ENCODE measurements at regions not wholly inside any gene's neighbourhood (a gene's known extent, or its start where the extent isn't known, plus 50 kb on each side); places are given as distances from the start of the nearest gene placed in this dataset.

- no peak overlapping the region for H2AFZ ChIP-seq (ENCODE audit: low read depth, low read length)
- no peak overlapping the region for H3K4me2 ChIP-seq (ENCODE audit: low read length)
- no peaks in the 10 kb centered on the region for H3K36me3 ChIP-seq (replicated peaks; ENCODE audit: low read depth, low read length)
- no peak overlapping the region for H3K9ac ChIP-seq (ENCODE audit: low read length)
- no peaks in the 10 kb centered on the region for H3K27me3 ChIP-seq (ENCODE audit: low read depth, low read length)
- no peaks in the 10 kb centered on the region for H3K4me1 ChIP-seq (ENCODE audit: low read length)
- no peak overlapping the region for H3K27ac ChIP-seq (ENCODE audit: low read length)
- TF ChIP-seq EZH2phosphoT487 (IDR thresholded peaks at IDR 0.05; ENCODE audit: low read depth) (no peak), CTCF (IDR thresholded peaks at IDR 0.05; ENCODE audit: low read depth, low read length) (no peak)
- H4K20me1 ChIP-seq (ENCODE audit: insufficient read depth, low read length): no peaks in the 10 kb centered on the region
- H3K79me2 ChIP-seq (ENCODE audit: low read length): no peaks in the 10 kb centered on the region
- no peak overlapping the region for H3K4me3 ChIP-seq (ENCODE audit: low read length)
- H3K9me3 ChIP-seq (ENCODE audit: insufficient read depth, low read length): no peaks in the 10 kb centered on the region
Observed at GRCh38 chr17:52827526-52827925, 669.0 kb upstream of the CA10 start.

GRCh38 chr17:52824542-52824941 is 666.0 kb upstream of the CA10 start:
- H3K4me3 ChIP-seq (ENCODE audit: low read length): no peak overlapping the region
- no peaks in the 10 kb centered on the region for H3K36me3 ChIP-seq (replicated peaks; ENCODE audit: low read depth, low read length)
- no peak overlapping the region for H3K4me2 ChIP-seq (ENCODE audit: low read length)
- H3K79me2 ChIP-seq (ENCODE audit: low read length): no peaks in the 10 kb centered on the region
- H3K4me1 ChIP-seq (ENCODE audit: low read length): no peaks in the 10 kb centered on the region
- no peak overlapping the region for H2AFZ ChIP-seq (ENCODE audit: low read depth, low read length)
- no peaks in the 10 kb centered on the region for H3K9me3 ChIP-seq (ENCODE audit: insufficient read depth, low read length)
- no peak for TF ChIP-seq EZH2phosphoT487 (IDR thresholded peaks at IDR 0.05; ENCODE audit: low read depth)
- no peak for TF ChIP-seq CTCF (IDR thresholded peaks at IDR 0.05; ENCODE audit: low read depth, low read length)
- no peak overlapping the region for H3K9ac ChIP-seq (ENCODE audit: low read length)
- H3K27ac ChIP-seq (ENCODE audit: low read length): no peak overlapping the region
- no peaks in the 10 kb centered on the region for H3K27me3 ChIP-seq (ENCODE audit: low read depth, low read length)
- no peaks in the 10 kb centered on the region for H4K20me1 ChIP-seq (ENCODE audit: insufficient read depth, low read length)

GRCh38 chr17:52823155-52823554 is 664.6 kb upstream of the CA10 start:
- no peaks in the 10 kb centered on the region for H3K9me3 ChIP-seq (ENCODE audit: insufficient read depth, low read length)

GRCh38 chr17:52790359-52790955 is 631.9 kb upstream of the CA10 start:
- Histone ChIP-seq H3K27me3 (ENCODE audit: low read depth, low read length) (no peaks in the 10 kb centered on the region), H3K4me2 (ENCODE audit: low read length) (no peak overlapping the region), H4K20me1 (ENCODE audit: insufficient read depth, low read length) (no peaks in the 10 kb centered on the region), H2AFZ (ENCODE audit: low read depth, low read length) (no peak overlapping the region), H3K4me1 (ENCODE audit: low read length) (no peaks in the 10 kb centered on the region), H3K4me3 (ENCODE audit: low read length) (no peak overlapping the region), H3K27ac (ENCODE audit: low read length) (no peak overlapping the region), H3K79me2 (ENCODE audit: low read length) (no peaks in the 10 kb centered on the region), H3K9me3 (ENCODE audit: insufficient read depth, low read length) (no peaks in the 10 kb centered on the region), H3K36me3 (replicated peaks; ENCODE audit: low read depth, low read length) (no peaks in the 10 kb centered on the region), H3K9ac (ENCODE audit: low read length) (no peak overlapping the region)
- TF ChIP-seq EZH2phosphoT487 (IDR thresholded peaks at IDR 0.05; ENCODE audit: low read depth) (no peak), CTCF (IDR thresholded peaks at IDR 0.05; ENCODE audit: low read depth, low read length) (no peak)

More at GRCh38 chr17:52823155-52823554, 664.6 kb upstream of the CA10 start:
- Histone ChIP-seq H3K27ac (ENCODE audit: low read length) (no peak overlapping the region), H3K9ac (ENCODE audit: low read length) (no peak overlapping the region), H3K79me2 (ENCODE audit: low read length) (no peaks in the 10 kb centered on the region), H3K4me2 (ENCODE audit: low read length) (no peak overlapping the region), H3K4me1 (ENCODE audit: low read length) (no peaks in the 10 kb centered on the region), H3K36me3 (replicated peaks; ENCODE audit: low read depth, low read length) (no peaks in the 10 kb centered on the region), H2AFZ (ENCODE audit: low read depth, low read length) (no peak overlapping the region), H4K20me1 (ENCODE audit: insufficient read depth, low read length) (no peaks in the 10 kb centered on the region), H3K27me3 (ENCODE audit: low read depth, low read length) (no peaks in the 10 kb centered on the region), H3K4me3 (ENCODE audit: low read length) (no peak overlapping the region)
- TF ChIP-seq CTCF (IDR thresholded peaks at IDR 0.05; ENCODE audit: low read depth, low read length): no peak
- TF ChIP-seq EZH2phosphoT487 (IDR thresholded peaks at IDR 0.05; ENCODE audit: low read depth): no peak
